ENCODE measurements at regions not wholly inside any gene's neighbourhood (a gene's known extent, or its start where the extent isn't known, plus 50 kb on each side); places are given as distances from the start of the nearest gene placed in this dataset.

DNA sequence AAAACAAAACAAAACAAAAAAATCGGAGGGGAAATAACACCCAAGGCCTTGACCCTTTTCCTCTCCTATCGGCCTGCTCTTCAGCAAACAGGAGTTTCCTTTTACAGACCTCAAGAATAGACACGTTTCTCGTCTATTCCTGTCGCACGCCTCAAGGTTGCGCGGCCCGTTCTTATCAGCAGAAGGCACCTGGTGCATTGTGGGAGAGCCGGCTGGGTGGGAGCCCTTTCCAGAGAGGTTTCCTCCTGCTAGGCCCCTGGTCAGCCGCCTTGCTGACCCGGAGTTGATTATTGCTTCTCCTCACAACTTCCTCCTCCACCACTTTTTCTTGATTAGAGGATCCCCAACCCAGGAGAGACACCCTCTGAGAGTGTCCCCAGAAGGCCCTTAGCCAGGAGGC is 497.3 kb downstream of the MIAT start:
- Mint-ChIP-seq H3K4me1 (ENCODE audit: low read depth) (peaks cover 5% of the 10 kb centered on the region), H3K9me3 (peaks cover 2% of the 10 kb centered on the region), H3K4me3 (no peak overlapping the region), H3K27ac (no peak overlapping the region), H3K36me3 (ENCODE audit: low read depth) (no peaks in the 10 kb centered on the region), H3K27me3 (peaks cover 50% of the 10 kb centered on the region)
- DNase-seq: no peak

DNA sequence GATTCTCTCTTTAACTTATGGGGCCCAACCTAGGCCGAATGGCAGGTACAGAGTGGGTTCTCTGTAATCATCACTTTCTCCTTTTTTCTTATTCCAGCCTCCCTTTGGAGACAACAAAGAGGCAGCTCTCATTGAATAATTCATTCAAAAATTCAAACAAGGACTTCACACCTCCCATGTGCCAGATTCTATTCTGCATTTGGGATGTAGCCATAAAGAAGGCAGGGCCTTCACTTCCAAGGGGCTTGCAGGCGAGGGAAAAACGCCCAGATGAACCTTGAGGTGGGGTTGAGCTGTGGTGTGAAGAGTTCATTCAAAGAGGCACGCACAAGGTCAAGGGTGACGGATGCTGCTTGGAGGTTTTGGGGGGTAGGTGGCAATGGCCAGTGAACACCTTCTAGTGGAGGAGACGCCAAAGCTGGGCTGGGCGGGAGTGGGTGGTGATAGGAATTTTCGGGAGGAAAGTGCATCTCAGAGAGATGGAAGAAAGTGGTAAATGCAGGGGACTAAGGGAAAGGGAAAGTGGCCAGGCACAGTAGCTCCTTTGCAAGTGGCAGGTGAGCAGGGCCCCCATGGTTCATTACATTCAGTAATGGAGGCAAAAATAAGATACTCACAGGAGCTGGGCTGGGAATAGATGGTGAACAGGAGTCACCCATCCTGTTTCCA is 499.6 kb downstream of the MIAT start:
- DNase-seq: no peak
- Mint-ChIP-seq H3K27me3 (peaks cover 41% of the 10 kb centered on the region), H3K9me3 (peaks cover 2% of the 10 kb centered on the region), H3K27ac (no peak overlapping the region), H3K4me1 (ENCODE audit: low read depth) (no peaks in the 10 kb centered on the region), H3K4me3 (no peak overlapping the region), H3K36me3 (ENCODE audit: low read depth) (no peaks in the 10 kb centered on the region)

DNA sequence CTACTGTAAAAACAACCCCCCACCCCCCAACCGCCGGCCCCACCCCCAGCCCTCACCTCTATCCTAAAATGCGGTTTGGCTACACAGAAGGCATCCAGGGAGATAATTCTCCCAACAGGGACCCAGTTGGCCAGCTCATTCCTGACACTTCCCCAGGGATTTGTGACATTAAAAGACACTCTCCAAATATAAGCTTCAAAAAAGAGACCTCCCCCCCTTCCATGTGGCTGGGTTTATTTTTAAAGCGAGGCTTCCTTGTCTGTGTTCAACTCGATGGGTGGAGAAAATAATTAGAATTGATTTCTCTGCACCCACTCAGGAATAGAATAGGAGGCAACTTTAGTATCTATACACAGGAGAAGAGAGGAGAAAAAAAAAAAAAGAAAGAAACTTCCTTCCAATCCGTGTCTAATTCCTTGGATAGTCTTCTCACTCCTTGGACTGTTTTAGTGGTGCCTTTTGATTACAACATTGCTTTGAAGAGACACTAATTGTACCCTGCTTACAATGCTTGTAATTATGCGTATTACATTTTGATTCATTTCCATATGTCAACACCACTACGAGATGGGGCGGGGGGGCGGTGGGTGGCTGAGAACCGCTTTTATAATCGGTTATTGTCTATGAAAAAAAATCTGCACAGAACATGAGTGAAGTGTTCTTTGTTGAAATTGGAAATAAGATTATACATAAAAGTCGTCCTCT is 500.4 kb downstream of the MIAT start:
- no peak overlapping the region for H3K4me3 Mint-ChIP-seq
- no peak for DNase-seq
- H3K4me1 Mint-ChIP-seq (ENCODE audit: low read depth): no peaks in the 10 kb centered on the region
- no peaks in the 10 kb centered on the region for H3K36me3 Mint-ChIP-seq (ENCODE audit: low read depth)
- H3K27me3 Mint-ChIP-seq: peaks cover 39% of the 10 kb centered on the region
- H3K9me3 Mint-ChIP-seq: peaks cover 2% of the 10 kb centered on the region
- no peak overlapping the region for H3K27ac Mint-ChIP-seq

DNA sequence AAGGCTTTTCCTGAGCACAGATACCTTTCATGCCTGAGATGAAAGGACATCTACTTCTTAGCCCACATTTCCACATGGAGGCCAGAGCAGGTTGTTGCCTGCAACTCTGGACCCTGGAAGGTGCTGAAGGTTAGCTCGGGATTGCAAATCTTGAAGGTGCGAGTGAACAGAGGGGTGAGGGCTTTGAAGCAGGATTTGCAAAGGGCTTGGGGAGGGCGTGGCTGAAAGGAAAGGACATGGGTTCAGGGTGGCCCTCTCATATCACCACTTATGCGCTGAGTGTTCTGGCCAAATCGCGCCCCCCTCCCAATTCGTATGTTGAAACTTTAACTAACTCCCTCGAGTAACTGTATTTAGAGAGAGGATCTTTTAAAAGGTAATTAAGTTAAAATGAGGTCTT is 501.6 kb downstream of the MIAT start:
- peaks cover 37% of the 10 kb centered on the region for H3K27me3 Mint-ChIP-seq
- no peak for DNase-seq
- no peaks in the 10 kb centered on the region for H3K9me3 Mint-ChIP-seq
- H3K36me3 Mint-ChIP-seq (ENCODE audit: low read depth): no peaks in the 10 kb centered on the region
- H3K4me3 Mint-ChIP-seq: no peak overlapping the region
- H3K27ac Mint-ChIP-seq: no peak overlapping the region
- H3K4me1 Mint-ChIP-seq (ENCODE audit: low read depth): no peaks in the 10 kb centered on the region

DNA sequence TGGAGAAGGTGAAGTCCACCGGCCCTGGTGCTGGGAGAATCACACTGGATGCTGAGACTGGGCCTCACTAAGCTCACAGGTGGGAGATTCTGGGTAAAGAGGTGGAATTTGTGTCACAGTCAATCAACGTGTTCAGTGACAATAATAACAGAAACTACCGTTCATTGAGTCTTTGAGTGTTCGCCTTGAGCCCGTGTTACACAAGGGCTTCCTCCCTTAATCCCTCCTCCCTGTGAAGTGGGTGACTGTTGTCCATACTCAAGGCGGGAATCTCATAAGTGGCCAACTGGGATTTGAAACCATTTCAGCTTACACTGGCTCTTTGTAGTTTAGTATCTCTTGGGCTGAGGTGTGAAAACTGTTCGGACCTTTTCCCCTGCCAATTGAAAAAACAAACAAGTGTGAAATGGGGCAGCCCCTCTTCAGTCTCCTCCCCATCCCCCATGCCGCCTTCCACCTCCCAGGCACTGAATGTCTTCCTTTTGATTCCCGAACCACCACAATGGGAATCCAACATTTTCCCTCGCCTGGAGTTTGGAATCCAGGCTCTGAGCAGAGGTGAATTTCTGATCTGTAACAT is 502.4 kb downstream of the MIAT start:
- Mint-ChIP-seq H3K9me3 (no peaks in the 10 kb centered on the region), H3K4me3 (no peak overlapping the region), H3K27ac (no peak overlapping the region), H3K4me1 (ENCODE audit: low read depth) (no peaks in the 10 kb centered on the region), H3K27me3 (peaks cover 32% of the 10 kb centered on the region), H3K36me3 (ENCODE audit: low read depth) (no peaks in the 10 kb centered on the region)
- no peak for DNase-seq

DNA sequence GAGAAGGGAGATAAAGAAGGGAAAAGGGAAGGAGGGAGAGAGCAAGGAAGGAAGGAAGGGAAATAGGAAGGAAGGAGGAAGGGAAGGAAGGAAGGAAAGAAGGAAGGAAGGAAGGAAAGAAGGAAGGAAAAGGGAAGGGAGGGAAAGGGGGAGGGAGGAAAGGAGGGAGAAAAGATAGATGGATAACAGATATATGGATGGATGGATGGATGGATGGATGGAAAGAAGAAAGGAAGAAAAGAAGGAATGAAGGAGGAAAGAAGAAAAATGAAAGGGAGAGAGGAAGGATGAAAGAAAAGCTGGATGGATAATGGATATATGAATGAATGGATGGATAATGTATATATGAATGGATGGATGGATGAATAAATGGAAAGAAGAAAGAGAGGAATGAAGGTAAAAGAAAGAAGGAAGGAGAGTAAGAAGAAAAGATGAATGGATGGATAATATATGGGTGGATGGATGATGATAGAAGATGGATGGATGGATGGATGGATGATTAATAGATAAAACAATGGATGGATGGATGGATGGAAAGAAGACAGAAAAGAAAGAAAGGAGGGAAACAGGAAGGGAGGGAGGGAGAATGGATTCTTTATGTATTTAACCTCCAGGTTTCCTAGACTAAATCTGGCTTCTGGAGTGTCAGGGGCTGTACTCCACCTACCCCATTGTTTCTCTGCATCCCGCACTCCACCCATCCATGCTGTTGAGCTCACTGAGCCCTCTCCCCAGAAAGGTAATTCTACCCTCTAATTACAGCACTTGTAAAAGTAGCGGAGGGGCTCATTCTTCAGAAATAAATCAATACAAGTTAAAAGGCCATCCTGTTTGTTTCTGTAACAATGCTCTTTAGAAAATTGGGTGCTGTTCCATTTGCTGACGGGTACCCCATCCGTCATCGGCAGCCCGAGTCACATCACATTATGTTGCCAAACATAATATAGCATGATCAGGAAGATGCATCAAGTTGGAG is 506.1 kb downstream of the MIAT start:
- no peak overlapping the region for H3K27ac Mint-ChIP-seq
- H3K27me3 Mint-ChIP-seq: peaks cover 18% of the 10 kb centered on the region
- no peak overlapping the region for H3K4me3 Mint-ChIP-seq
- no peaks in the 10 kb centered on the region for H3K9me3 Mint-ChIP-seq
- H3K36me3 Mint-ChIP-seq (ENCODE audit: low read depth): no peaks in the 10 kb centered on the region
- no peaks in the 10 kb centered on the region for H3K4me1 Mint-ChIP-seq (ENCODE audit: low read depth)
- DNase-seq: no peak

DNA sequence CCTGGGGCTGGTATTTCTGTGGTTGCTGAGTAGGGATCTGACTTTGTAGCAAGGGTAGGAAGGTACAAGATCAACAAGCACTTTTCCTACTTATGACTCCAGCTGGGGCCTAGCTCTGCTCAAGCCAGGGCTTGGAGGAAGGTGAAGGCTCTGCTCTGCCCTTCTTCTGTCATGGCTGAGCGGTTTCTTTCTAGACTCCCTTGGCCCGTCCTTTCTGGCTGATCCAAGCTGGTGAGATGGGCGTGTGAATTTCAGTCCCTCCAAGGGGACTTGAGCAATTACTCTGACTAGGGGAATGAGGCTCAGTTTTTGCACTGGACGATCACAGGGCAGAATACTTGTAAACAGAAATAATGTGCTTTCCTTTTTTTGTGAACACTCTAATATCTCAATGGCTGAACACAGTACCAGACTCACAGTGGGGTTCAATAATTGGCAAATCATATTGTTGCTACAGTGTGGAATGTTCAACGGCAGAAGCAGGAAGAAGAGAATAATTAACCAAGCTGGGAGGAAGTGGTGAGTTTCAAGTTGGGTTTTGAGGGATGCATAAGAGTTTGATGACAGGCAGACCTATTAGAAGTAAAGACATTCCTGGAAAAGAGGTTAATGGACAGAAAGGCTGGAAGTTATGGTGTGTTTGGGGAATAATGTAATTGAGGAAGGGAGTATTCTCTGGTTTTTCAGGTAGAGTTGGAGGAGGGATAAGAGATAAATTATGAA is 507.6 kb downstream of the MIAT start:
- H3K9me3 Mint-ChIP-seq: no peaks in the 10 kb centered on the region
- no peak for DNase-seq

DNA sequence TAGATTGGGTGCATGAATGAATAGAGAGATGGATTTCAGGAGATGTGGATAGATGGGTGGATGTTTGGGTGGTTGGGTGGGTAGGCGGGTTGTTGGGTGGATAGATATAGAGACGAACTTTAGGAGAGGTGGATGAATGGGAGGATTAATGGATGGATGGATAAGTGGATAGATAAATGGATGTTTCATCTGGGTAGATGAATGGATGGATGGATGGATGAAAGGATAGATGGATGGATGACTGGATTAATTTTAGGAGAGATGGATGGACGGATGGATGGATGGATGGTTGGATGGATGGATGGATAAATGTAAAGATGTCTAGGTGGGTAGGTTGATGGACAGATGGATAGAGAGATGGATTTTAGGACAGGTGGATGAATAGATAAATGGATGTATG is 511.3 kb downstream of the MIAT start:
- Mint-ChIP-seq H3K4me3 (no peak overlapping the region), H3K36me3 (ENCODE audit: low read depth) (no peaks in the 10 kb centered on the region), H3K27me3 (peaks cover 1% of the 10 kb centered on the region), H3K4me1 (ENCODE audit: low read depth) (no peaks in the 10 kb centered on the region), H3K27ac (no peak overlapping the region), H3K9me3 (no peaks in the 10 kb centered on the region)
- no peak for DNase-seq

More for the DNA sequence above, 507.6 kb downstream of the MIAT start:
- Mint-ChIP-seq H3K4me1 (ENCODE audit: low read depth) (no peaks in the 10 kb centered on the region), H3K4me3 (no peak overlapping the region), H3K36me3 (ENCODE audit: low read depth) (no peaks in the 10 kb centered on the region), H3K27ac (no peak overlapping the region), H3K27me3 (peaks cover 18% of the 10 kb centered on the region)

DNA sequence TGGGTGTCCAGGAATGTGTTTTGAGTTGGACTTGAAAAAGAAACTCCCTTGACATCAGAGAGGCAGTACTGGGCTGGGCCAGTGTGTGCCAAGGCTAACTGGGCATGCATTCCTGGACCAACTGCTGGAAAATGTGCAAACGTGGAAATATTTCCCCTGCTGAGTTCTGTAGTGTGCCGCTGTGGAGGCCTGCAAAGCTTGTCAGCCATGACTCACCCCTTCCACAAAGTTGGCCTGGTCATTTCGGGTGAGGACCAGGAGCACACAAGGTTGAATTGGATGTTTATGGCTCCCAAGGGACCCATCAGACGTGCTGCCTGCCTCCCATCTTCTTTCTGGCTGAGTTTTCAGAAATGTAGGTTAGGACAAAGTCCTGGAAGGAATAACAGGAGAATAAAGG is 513.1 kb downstream of the MIAT start:
- DNase-seq: no peak
- Mint-ChIP-seq H3K4me3 (no peak overlapping the region), H3K27me3 (peaks cover 18% of the 10 kb centered on the region), H3K4me1 (ENCODE audit: low read depth) (no peaks in the 10 kb centered on the region), H3K9me3 (no peaks in the 10 kb centered on the region), H3K27ac (no peak overlapping the region), H3K36me3 (ENCODE audit: low read depth) (no peaks in the 10 kb centered on the region)

DNA sequence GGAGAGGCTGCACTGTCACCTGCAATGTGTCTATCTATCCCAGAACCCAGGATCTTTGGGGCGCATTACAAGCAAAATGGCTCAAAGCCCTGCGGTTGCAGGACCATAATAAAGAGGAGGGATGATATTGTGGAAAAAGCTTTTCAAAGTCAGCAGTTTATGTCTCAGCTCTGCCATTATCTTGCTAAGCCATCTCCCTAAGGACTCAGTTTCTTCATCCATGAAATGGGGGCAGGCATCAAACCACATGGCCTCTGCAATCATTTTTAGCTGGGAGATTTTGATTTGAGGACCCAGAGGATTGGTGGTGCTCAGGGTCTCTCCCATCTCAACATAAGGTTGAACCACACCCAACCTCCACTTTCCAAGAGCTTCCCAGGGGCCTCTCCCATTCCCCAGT is 513.8 kb downstream of the MIAT start:
- no peak overlapping the region for H3K27ac Mint-ChIP-seq
- no peaks in the 10 kb centered on the region for H3K36me3 Mint-ChIP-seq (ENCODE audit: low read depth)
- no peak overlapping the region for H3K4me3 Mint-ChIP-seq
- peaks cover 23% of the 10 kb centered on the region for H3K27me3 Mint-ChIP-seq
- DNase-seq: no peak
- no peaks in the 10 kb centered on the region for H3K9me3 Mint-ChIP-seq
- no peaks in the 10 kb centered on the region for H3K4me1 Mint-ChIP-seq (ENCODE audit: low read depth)

DNA sequence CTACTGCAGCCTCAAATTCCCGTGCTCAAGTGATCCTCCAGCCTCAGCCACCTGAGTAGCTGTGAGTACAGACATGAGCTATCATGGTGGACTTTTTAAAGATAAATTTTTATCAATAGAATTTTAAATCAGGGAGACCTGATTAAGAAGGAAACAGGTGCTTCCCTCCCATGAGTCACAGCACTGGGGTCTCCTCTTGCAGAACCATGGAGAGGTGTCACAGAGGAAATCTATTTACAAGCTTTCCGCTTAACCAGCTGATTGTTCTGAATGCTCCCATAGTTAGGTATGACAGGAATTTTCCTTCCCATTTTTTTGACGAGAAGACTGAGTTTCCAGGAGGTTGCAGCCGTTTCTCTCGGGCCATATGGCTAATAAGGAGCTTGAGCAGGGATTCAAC is 516.1 kb downstream of the MIAT start:
- no peaks in the 10 kb centered on the region for H3K36me3 Mint-ChIP-seq (ENCODE audit: low read depth)
- no peak for DNase-seq
- no peak overlapping the region for H3K4me3 Mint-ChIP-seq
- H3K27ac Mint-ChIP-seq: no peak overlapping the region
- H3K4me1 Mint-ChIP-seq (ENCODE audit: low read depth): no peaks in the 10 kb centered on the region
- H3K27me3 Mint-ChIP-seq: peaks cover 28% of the 10 kb centered on the region
- no peaks in the 10 kb centered on the region for H3K9me3 Mint-ChIP-seq

DNA sequence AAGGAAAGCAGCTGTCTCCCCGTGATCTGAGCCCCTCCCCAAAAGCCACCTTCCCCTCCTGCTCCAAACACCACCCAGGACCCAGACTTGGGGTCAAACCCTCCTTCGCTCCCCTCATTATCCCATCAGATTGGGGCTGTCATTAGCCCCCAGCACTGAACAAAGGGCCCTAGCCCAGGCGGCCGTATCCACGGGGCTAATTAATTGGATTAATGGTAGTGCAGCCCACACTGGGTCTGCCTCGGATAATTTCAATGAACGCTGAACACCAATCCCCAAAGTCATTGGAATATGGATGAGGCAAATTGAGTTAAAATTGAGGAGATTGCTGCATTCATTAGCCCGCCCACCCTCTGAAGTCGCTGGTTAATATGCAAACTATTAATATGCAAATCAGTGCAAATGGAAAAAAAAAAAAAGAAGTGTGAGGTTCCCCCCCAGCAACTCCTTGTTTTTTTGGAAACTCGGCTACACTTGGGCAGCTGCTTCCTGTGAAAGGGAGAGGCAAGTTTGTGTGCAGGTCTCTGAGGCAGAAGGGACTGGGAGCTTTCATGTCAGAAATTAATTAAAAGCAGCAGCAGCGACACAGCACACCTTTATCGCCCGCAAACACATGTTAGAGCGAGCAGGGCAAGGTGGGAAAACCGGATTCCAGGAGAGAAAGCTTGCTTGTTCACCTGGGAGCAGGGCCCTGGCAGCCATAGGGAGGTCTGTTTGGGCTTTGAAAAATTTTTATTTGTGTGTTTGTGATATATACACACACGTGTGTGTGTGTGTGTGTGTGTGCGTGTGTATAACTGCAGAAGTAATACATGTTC is 517.8 kb downstream of the MIAT start:
- Mint-ChIP-seq H3K27ac (no peak overlapping the region), H3K4me3 (no peak overlapping the region), H3K9me3 (no peaks in the 10 kb centered on the region), H3K4me1 (ENCODE audit: low read depth) (no peaks in the 10 kb centered on the region), H3K36me3 (ENCODE audit: low read depth) (no peaks in the 10 kb centered on the region), H3K27me3 (peaks cover 28% of the 10 kb centered on the region)
- no peak for DNase-seq

DNA sequence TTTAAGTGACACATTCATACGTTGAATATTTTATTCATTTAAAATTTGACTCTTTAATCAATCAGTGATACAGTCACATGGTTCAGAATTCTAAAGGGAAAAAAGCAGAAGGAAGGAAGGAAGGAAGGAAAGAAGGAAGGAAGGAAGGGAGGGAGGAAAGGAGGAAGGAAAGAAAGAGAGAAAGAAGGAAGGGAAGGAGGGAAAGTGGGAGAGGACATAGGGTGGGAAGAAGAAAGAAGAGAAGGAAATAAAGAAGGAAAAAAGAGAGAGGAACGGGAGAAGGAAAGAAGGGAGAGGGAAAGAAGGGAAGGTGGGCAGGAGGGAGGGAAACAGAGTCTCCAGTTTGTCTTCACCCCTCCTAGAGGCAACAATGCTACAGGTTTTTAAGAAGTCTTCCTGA is 518.6 kb downstream of the MIAT start:
- no peaks in the 10 kb centered on the region for H3K4me1 Mint-ChIP-seq (ENCODE audit: low read depth)
- no peak overlapping the region for H3K27ac Mint-ChIP-seq
- no peak for DNase-seq
- H3K4me3 Mint-ChIP-seq: no peak overlapping the region
- H3K27me3 Mint-ChIP-seq: peaks cover 28% of the 10 kb centered on the region
- H3K9me3 Mint-ChIP-seq: no peaks in the 10 kb centered on the region
- no peaks in the 10 kb centered on the region for H3K36me3 Mint-ChIP-seq (ENCODE audit: low read depth)
